HG03196 (cell line): ENCODE measurements at regions not wholly inside any gene's neighbourhood (a gene's known extent, or its start where the extent isn't known, plus 50 kb on each side); places are given as distances from the start of the nearest gene placed in this dataset.
A peak's percentile ranks its signal among the peaks of the same experiment; 100 is the strongest.

Source experiments
- ATAC-seq: cut with Tn5 transposase; IDR thresholded peaks from one replicate; pipeline ENCODE4 v1.9.1; 2021; ENCODE audit not compliant: unreplicated experiment

- no peak for ATAC-seq
Observed at GRCh38 chr3:189554868-189555557, 76.2 kb upstream of the TP63 start.

- no peak for ATAC-seq
Observed at GRCh38 chr3:189555558-189555881, 75.7 kb upstream of the TP63 start.

- no peak for ATAC-seq
Observed at GRCh38 chr3:189557824-189558223, 73.4 kb upstream of the TP63 start.

- no peak for ATAC-seq
Observed at GRCh38 chr3:189561256-189561655, 69.9 kb upstream of the TP63 start.

GRCh38 chr3:189563853-189564563, 67.2 kb upstream of the TP63 start:
- peak; percentile 87 for ATAC-seq

GRCh38 chr3:189566550-189567130, 64.5 kb upstream of the TP63 start:
- no peak for ATAC-seq

- no peak for ATAC-seq
Observed at GRCh38 chr3:189567322-189567721, 63.9 kb upstream of the TP63 start.

GRCh38 chr3:189567766-189568420, 63.3 kb upstream of the TP63 start:
- peak; percentile 45 for ATAC-seq

- no peak for ATAC-seq
Observed at GRCh38 chr3:189568961-189569360, 62.2 kb upstream of the TP63 start.

- no peak for ATAC-seq
Observed at GRCh38 chr3:189569473-189569872, 61.7 kb upstream of the TP63 start.

GRCh38 chr3:189570916-189571315, 60.3 kb upstream of the TP63 start:
- peak; percentile 42 for ATAC-seq

GRCh38 chr3:189572249-189572648, 58.9 kb upstream of the TP63 start:
- no peak for ATAC-seq

- ATAC-seq: no peak
Observed at GRCh38 chr3:189573004-189573403, 58.2 kb upstream of the TP63 start.

- no peak for ATAC-seq
Observed at GRCh38 chr3:189576486-189576885, 54.7 kb upstream of the TP63 start.

- no peak for ATAC-seq
Observed at GRCh38 chr3:189577050-189577951, 53.9 kb upstream of the TP63 start.

GRCh38 chr3:189580190-189580589, 51.0 kb upstream of the TP63 start:
- no peak for ATAC-seq
